ENCODE measurements at regions not wholly inside any gene's neighbourhood (a gene's known extent, or its start where the extent isn't known, plus 50 kb on each side); places are given as distances from the start of the nearest gene placed in this dataset.

DNA sequence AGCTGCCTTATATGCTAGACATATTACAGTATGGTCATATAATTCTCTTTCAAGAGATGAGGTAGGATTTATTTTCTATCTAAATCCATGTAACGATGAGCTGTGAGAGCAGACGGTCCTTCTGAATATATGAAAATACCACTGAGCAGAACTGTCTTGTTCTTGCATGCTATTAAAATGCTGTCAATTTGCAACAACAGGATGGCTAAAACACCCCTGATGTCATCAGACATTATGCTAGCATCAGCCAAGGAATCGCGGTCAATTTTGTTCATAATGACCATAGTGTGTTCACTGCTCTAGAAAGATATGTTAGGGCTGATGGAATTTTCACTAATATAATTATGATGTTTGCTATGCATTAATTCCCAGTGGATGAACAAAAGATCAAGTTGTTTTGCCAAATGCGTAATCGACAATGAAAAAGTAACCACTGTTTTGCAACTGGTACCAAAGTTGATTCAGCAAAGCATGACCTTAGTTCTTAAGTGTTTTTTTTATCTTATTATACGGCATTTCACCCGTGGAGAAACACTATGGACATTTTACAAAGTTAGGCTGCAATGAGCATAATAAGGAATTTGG is 765.4 kb upstream of the NR2F2 start:
- DNase-seq: no peak
- H3K36me3 ChIP-seq: no peaks in the 10 kb centered on the region
- H3K4me1 ChIP-seq: no peaks in the 10 kb centered on the region
- H3K9me3 ChIP-seq: no peaks in the 10 kb centered on the region
- H3K4me3 ChIP-seq (ENCODE audit: low read depth, low read length): no peak overlapping the region
- TF ChIP-seq, protein P1, sequence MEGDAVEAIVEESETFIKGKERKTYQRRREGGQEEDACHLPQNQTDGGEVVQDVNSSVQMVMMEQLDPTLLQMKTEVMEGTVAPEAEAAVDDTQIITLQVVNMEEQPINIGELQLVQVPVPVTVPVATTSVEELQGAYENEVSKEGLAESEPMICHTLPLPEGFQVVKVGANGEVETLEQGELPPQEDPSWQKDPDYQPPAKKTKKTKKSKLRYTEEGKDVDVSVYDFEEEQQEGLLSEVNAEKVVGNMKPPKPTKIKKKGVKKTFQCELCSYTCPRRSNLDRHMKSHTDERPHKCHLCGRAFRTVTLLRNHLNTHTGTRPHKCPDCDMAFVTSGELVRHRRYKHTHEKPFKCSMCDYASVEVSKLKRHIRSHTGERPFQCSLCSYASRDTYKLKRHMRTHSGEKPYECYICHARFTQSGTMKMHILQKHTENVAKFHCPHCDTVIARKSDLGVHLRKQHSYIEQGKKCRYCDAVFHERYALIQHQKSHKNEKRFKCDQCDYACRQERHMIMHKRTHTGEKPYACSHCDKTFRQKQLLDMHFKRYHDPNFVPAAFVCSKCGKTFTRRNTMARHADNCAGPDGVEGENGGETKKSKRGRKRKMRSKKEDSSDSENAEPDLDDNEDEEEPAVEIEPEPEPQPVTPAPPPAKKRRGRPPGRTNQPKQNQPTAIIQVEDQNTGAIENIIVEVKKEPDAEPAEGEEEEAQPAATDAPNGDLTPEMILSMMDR (IDR thresholded peaks at IDR 0.05; ENCODE audit: low read depth, low read length): no peak
- H3K27me3 ChIP-seq: no peaks in the 10 kb centered on the region

DNA sequence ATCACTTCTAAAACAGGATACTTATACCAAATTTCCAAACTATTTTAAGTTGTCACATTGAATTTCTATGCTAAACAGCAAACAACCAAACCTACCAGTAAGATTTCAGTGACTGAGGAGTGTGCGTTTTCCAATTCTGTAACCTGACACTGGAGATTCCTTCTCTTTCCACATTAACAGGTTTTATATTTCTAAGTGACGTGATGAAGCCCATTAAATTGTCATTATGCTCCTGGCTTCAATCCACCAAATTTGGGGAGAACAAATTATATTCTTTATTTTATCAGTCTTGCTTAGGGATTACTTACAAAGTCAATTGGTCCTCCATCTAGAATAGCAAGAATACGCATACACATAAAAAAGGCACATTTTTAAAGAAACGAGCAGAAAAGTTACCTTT is 764.8 kb upstream of the NR2F2 start:
- no peak for DNase-seq
- Histone ChIP-seq H3K9me3 (no peaks in the 10 kb centered on the region), H3K27me3 (no peaks in the 10 kb centered on the region), H3K4me3 (ENCODE audit: low read depth, low read length) (no peak overlapping the region), H3K4me1 (no peaks in the 10 kb centered on the region), H3K36me3 (no peaks in the 10 kb centered on the region)
- TF ChIP-seq, protein P1 (IDR thresholded peaks at IDR 0.05; ENCODE audit: low read depth, low read length): no peak

DNA sequence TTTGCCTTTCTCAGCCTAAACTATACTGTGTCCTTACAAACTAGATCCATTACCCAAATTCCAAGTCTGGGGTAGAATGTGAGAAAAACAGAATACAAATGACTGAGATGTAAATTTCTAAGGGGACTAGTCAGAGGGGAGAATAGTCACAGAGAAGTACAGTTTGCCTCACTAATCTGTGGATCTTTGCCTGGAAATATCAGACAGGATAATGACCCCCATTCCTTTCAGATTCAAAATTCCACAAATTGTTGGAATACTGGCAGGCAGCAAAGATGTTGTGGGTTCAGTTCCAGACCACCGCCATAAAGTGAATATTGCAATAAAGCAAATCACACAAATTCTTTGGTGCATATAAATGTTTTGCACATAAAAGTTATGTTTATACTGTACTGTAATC is 762.8 kb upstream of the NR2F2 start:
- H3K36me3 ChIP-seq: no peaks in the 10 kb centered on the region
- H3K4me1 ChIP-seq: no peaks in the 10 kb centered on the region
- no peaks in the 10 kb centered on the region for H3K27me3 ChIP-seq
- TF ChIP-seq, protein P1 (IDR thresholded peaks at IDR 0.05; ENCODE audit: low read depth, low read length): no peak
- no peak for DNase-seq
- no peak overlapping the region for H3K4me3 ChIP-seq (ENCODE audit: low read depth, low read length)
- H3K9me3 ChIP-seq: no peaks in the 10 kb centered on the region

DNA sequence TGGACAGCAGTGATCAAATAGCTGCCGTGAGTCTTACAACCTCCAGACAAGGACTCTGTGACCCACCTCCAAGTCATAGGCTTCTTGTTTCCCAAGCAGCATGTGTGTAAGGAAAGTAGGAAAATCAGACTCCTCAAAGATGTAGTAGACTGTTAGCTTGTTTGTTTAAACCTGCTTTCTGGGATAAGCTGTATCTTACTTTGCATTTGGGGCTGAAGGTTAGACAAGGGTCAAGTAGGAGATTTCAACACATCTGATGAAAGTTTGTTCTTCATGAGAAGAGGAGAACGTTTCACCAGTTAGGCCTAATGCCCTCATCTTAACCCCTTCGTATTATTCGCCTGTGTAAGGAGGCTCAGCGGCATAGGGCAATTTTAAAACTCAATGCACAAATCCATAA is 756.4 kb upstream of the NR2F2 start:
- Histone ChIP-seq H3K9me3 (peaks cover 3% of the 10 kb centered on the region; the same call in 1 of the 2 replicates), H3K4me3 (ENCODE audit: low read depth, low read length) (no peak overlapping the region), H3K36me3 (no peaks in the 10 kb centered on the region), H3K27me3 (no peaks in the 10 kb centered on the region), H3K4me1 (no peaks in the 10 kb centered on the region)
- DNase-seq: no peak
- TF ChIP-seq, protein P1 (IDR thresholded peaks at IDR 0.05; ENCODE audit: low read depth, low read length): no peak

DNA sequence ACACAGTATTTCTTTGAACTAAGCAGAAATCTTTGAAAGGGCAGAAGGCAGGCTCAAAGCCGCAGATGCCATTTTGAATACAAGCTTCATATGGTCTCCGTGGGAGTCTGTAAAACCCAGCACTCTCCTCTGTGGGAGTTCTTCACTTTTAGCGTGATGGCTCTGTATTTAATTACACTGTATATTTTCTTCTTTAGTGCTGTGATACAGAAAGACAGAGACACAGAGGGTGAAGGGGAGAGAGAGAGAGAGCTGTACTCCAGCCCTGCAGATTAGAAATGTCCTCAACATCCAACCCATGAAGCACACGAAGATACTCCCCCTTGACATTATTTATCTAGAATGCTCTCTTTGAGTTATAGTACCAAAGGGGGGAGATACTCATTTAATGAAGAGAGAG is 752.6 kb upstream of the NR2F2 start:
- DNase-seq: no peak
- TF ChIP-seq, protein P1 (IDR thresholded peaks at IDR 0.05; ENCODE audit: low read depth, low read length): no peak
- H3K4me3 ChIP-seq (ENCODE audit: low read depth, low read length): no peak overlapping the region

DNA sequence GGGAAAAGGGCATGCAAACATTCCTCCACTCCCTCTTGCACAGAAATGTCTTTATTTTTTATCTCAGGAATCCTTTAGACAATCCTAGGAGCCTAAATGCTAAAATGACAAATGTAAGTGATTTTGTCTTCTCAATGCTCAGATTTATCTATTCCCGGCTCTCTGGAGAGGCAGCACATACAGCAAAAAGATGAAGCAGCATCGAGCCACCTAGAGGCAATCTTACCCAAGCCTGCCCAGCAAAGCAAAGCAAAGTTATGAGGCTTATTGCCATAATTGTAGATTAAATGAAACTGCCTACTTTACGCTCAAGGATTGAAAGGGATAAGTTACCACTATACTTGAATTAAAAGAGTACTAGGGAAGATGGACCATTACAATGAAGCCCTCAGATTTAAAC is 750.4 kb upstream of the NR2F2 start:
- DNase-seq: no peak
- TF ChIP-seq, protein P1 (IDR thresholded peaks at IDR 0.05; ENCODE audit: low read depth, low read length): no peak
- no peak overlapping the region for H3K4me3 ChIP-seq (ENCODE audit: low read depth, low read length)
- H3K4me1 ChIP-seq: no peaks in the 10 kb centered on the region
- peaks cover 3% of the 10 kb centered on the region; the same call in 1 of the 2 replicates for H3K9me3 ChIP-seq
- H3K27me3 ChIP-seq: no peaks in the 10 kb centered on the region
- no peaks in the 10 kb centered on the region for H3K36me3 ChIP-seq

More for the DNA sequence above, 752.6 kb upstream of the NR2F2 start:
- no peaks in the 10 kb centered on the region for H3K36me3 ChIP-seq
- peaks cover 3% of the 10 kb centered on the region; the same call in 1 of the 2 replicates for H3K9me3 ChIP-seq
- H3K4me1 ChIP-seq: no peaks in the 10 kb centered on the region
- H3K27me3 ChIP-seq: no peaks in the 10 kb centered on the region
